Eye (tissue), 1 donor: ENCODE measurements at regions not wholly inside any gene's neighbourhood (a gene's known extent, or its start where the extent isn't known, plus 50 kb on each side); places are given as distances from the start of the nearest gene placed in this dataset.
A peak's percentile ranks its signal among the peaks of the same experiment; 100 is the strongest.
"Not testable (repeated sequence)": the region's sequence is repeated elsewhere in the genome, so short reads cannot be mapped to it uniquely, and the experiment has no call there.

Source experiments
- DNase-seq: peaks from one replicate; pipeline ENCODE4 v3.0.0-alpha.2; 2015

GRCh38 chr22:46026899-46027210, 49.9 kb upstream of the WNT7B start:
- no peak for DNase-seq

GRCh38 chr22:46027211-46028105, 50.5 kb upstream of the WNT7B start:
- peak; percentile 75 for DNase-seq

GRCh38 chr22:46028106-46028991, 51.4 kb upstream of the WNT7B start:
- no peak for DNase-seq

GRCh38 chr22:46029036-46029435, 52.1 kb upstream of the WNT7B start:
- DNase-seq: no peak

- DNase-seq: no peak
These were observed 52.7 kb upstream of the WNT7B start for GRCh38 chr22:46029574-46030200.

GRCh38 chr22:46030231-46030880, 53.4 kb upstream of the WNT7B start:
- no peak for DNase-seq

- no peak for DNase-seq
These were observed 54.1 kb upstream of the WNT7B start for GRCh38 chr22:46031066-46031465.

- DNase-seq: no peak
These were observed 54.6 kb upstream of the WNT7B start for GRCh38 chr22:46031557-46031956.

- DNase-seq: no peak
These were observed 55.2 kb upstream of the WNT7B start for GRCh38 chr22:46031965-46032851.

GRCh38 chr22:46033256-46034200, 56.6 kb upstream of the WNT7B start:
- no peak for DNase-seq

GRCh38 chr22:46034480-46034879, 57.5 kb upstream of the WNT7B start:
- DNase-seq: not testable (repeated sequence)

GRCh38 chr22:46035380-46035741, 58.4 kb upstream of the WNT7B start:
- DNase-seq: no peak

GRCh38 chr22:46035742-46036557, 59.0 kb upstream of the WNT7B start:
- peak; percentile 100 for DNase-seq

GRCh38 chr22:46036558-46037408, 59.8 kb upstream of the WNT7B start:
- DNase-seq: no peak

GRCh38 chr22:46038174-46038487, 61.2 kb upstream of the WNT7B start:
- no peak for DNase-seq

- DNase-seq: no peak
These were observed 61.8 kb upstream of the WNT7B start for GRCh38 chr22:46038516-46039430.

GRCh38 chr22:46039535-46039934, 62.6 kb upstream of the WNT7B start:
- no peak for DNase-seq
